ENCODE measurements at regions not wholly inside any gene's neighbourhood (a gene's known extent, or its start where the extent isn't known, plus 50 kb on each side); places are given as distances from the start of the nearest gene placed in this dataset.

GRCh38 chr4:137774501-137774900 is 242.2 kb upstream of the PCDH18 start:
- ChIA-PET POLR2A (no interaction called here), CTCF (no interaction called here)
- no peak for DNase-seq (ENCODE audit: low read depth, low spot score)
- Histone ChIP-seq H3K9me3 (ENCODE audit: control insufficient read depth, insufficient read depth, low read length) (no peaks in the 10 kb centered on the region; the same call in 1 of the 2 replicates), H3K27ac (ENCODE audit: low read depth, low read length) (no peak overlapping the region), H3K27me3 (ENCODE audit: control insufficient read depth, insufficient read depth, low read length) (no peaks in the 10 kb centered on the region), H3K4me3 (ENCODE audit: low read depth, low read length) (no peak overlapping the region)
- TF ChIP-seq CTCF (IDR thresholded peaks at IDR 0.05; ENCODE audit: low read depth, low read length): no peak

GRCh38 chr4:137768881-137769280 is 236.6 kb upstream of the PCDH18 start:
- no peak overlapping the region for H3K27ac ChIP-seq (ENCODE audit: low read depth, low read length)
- ChIA-PET POLR2A (no interaction called here), CTCF (no interaction called here)
- H3K9me3 ChIP-seq (ENCODE audit: control insufficient read depth, insufficient read depth, low read length): no peaks in the 10 kb centered on the region; the same call in 1 of the 2 replicates
- DNase-seq (ENCODE audit: low read depth, low spot score): no peak
- TF ChIP-seq CTCF (IDR thresholded peaks at IDR 0.05; ENCODE audit: low read depth, low read length): no peak
- H3K4me3 ChIP-seq (ENCODE audit: low read depth, low read length): no peak overlapping the region
- H3K27me3 ChIP-seq (ENCODE audit: control insufficient read depth, insufficient read depth, low read length): no peaks in the 10 kb centered on the region

GRCh38 chr4:137768196-137768595 is 235.9 kb upstream of the PCDH18 start:
- Histone ChIP-seq H3K27ac (ENCODE audit: low read depth, low read length) (no peak overlapping the region), H3K9me3 (ENCODE audit: control insufficient read depth, insufficient read depth, low read length) (no peaks in the 10 kb centered on the region; the same call in 1 of the 2 replicates), H3K27me3 (ENCODE audit: control insufficient read depth, insufficient read depth, low read length) (no peaks in the 10 kb centered on the region), H3K4me3 (ENCODE audit: low read depth, low read length) (no peak overlapping the region)
- ChIA-PET POLR2A (no interaction called here), CTCF (no interaction called here)
- DNase-seq (ENCODE audit: low read depth, low spot score): no peak
- TF ChIP-seq CTCF (IDR thresholded peaks at IDR 0.05; ENCODE audit: low read depth, low read length): no peak

GRCh38 chr4:137762591-137762990 is 230.3 kb upstream of the PCDH18 start:
- no peak overlapping the region for H3K27ac ChIP-seq (ENCODE audit: low read depth, low read length)
- POLR2A ChIA-PET: no interaction called here
- no peak overlapping the region for H3K4me3 ChIP-seq (ENCODE audit: low read depth, low read length)
- no peaks in the 10 kb centered on the region for H3K9me3 ChIP-seq (ENCODE audit: control insufficient read depth, insufficient read depth, low read length)
- no peak for DNase-seq (ENCODE audit: low read depth, low spot score)
- H3K27me3 ChIP-seq (ENCODE audit: control insufficient read depth, insufficient read depth, low read length): no peaks in the 10 kb centered on the region
- no peak for TF ChIP-seq CTCF (IDR thresholded peaks at IDR 0.05; ENCODE audit: low read depth, low read length)
- CTCF ChIA-PET: no interaction called here

- DNase-seq (ENCODE audit: low read depth, low spot score): peak; percentile 10
- Histone ChIP-seq H3K27me3 (ENCODE audit: control insufficient read depth, insufficient read depth, low read length) (no peaks in the 10 kb centered on the region), H3K27ac (ENCODE audit: low read depth, low read length) (no peak overlapping the region), H3K4me3 (ENCODE audit: low read depth, low read length) (no peak overlapping the region), H3K9me3 (ENCODE audit: control insufficient read depth, insufficient read depth, low read length) (no peaks in the 10 kb centered on the region)
- POLR2A ChIA-PET: no interaction called here
- CTCF ChIA-PET: no interaction called here
- no peak for TF ChIP-seq CTCF (IDR thresholded peaks at IDR 0.05; ENCODE audit: low read depth, low read length)
Observed at GRCh38 chr4:137754652-137755471, 222.6 kb upstream of the PCDH18 start.
